CD8-positive, alpha-beta memory T cell (primary cell): ENCODE measurements at regions not wholly inside any gene's neighbourhood (a gene's known extent, or its start where the extent isn't known, plus 50 kb on each side); places are given as distances from the start of the nearest gene placed in this dataset.

Experiments used
- CTCF ChIA-PET: fragments of 350-600 bp; sonication (Branson Sonifier 250); formaldehyde crosslinking; loops from one replicate; lab custom pipeline; 2021; ENCODE audit warnings: antibody characterized with exemption; lab: Charles Lee
- POLR2A ChIA-PET: fragments of 350-600 bp; sonication (Branson Sonifier 250); formaldehyde crosslinking; loops from one replicate; lab custom pipeline; 2021; ENCODE audit warnings: antibody characterized with exemption; lab: Charles Lee
- DNase-seq, 5 donors: peaks; one replicate each; pipeline versions ENCODE4 v3.0.0 to v3.0.0-alpha.2; 2020 to 2022; ENCODE audit warnings: mixed read lengths in 1 of 5
- H3K27ac ChIP-seq: one replicate; pipeline ENCODE4 v1.7.0; 2013; ENCODE audit warnings: low read depth, mild to moderate bottlenecking, low read length, moderate library complexity
- H3K27me3 ChIP-seq: 2 replicates; pipeline ENCODE4 v1.7.0; 2013; ENCODE audit warnings: low read length, mild to moderate bottlenecking; ENCODE audit not compliant: insufficient read depth, poor library complexity, severe bottlenecking
- H3K36me3 ChIP-seq: 2 replicates; pipeline ENCODE4 v1.7.0; 2013; ENCODE audit warnings: mild to moderate bottlenecking, low read length, moderate library complexity; ENCODE audit not compliant: insufficient read depth
- H3K4me1 ChIP-seq: 2 replicates; pipeline ENCODE4 v1.7.0; 2013; ENCODE audit warnings: mild to moderate bottlenecking, low read length, moderate library complexity; ENCODE audit not compliant: insufficient read depth
- H3K4me3 ChIP-seq: 2 replicates; pipeline ENCODE4 v1.7.0; 2013; ENCODE audit warnings: mild to moderate bottlenecking, low read length
- H3K9me3 ChIP-seq: 2 replicates; pipeline ENCODE4 v1.7.0; 2013; ENCODE audit warnings: mild to moderate bottlenecking, low read length
- H3K27ac Mint-ChIP-seq, 8 donors: one replicate each; pipeline ENCODE4 v1.8.0; 2020 to 2021; ENCODE audit warnings: mixed read lengths in 8 of 8, mild to moderate bottlenecking in 6 of 8, inconsistent platforms in 3 of 8, moderate library complexity in 3 of 8
- H3K27me3 Mint-ChIP-seq, 2 donors: one replicate each; pipeline ENCODE4 v1.8.0; 2020 to 2021; ENCODE audit warnings: mixed read lengths in 2 of 2, mild to moderate bottlenecking in 1 of 2, moderate library complexity in 1 of 2
- H3K36me3 Mint-ChIP-seq, 3 donors: one replicate each; pipeline ENCODE4 v1.8.0; 2020 to 2021; ENCODE audit warnings: mixed read lengths in 3 of 3, inconsistent platforms in 1 of 3, mild to moderate bottlenecking in 1 of 3
- H3K4me1 Mint-ChIP-seq, 3 donors: one replicate each; pipeline ENCODE4 v1.8.0; 2020 to 2021; ENCODE audit warnings: mixed read lengths in 3 of 3, inconsistent platforms in 1 of 3, mild to moderate bottlenecking in 1 of 3
- H3K4me3 Mint-ChIP-seq, 7 donors: one replicate each; pipeline ENCODE4 v1.8.0; 2020 to 2021; ENCODE audit warnings: mixed read lengths in 7 of 7, mild to moderate bottlenecking in 6 of 7, moderate library complexity in 4 of 7, inconsistent platforms in 2 of 7
- H3K9me3 Mint-ChIP-seq, 5 donors: one replicate each; pipeline ENCODE4 v1.8.0; 2020 to 2022; ENCODE audit warnings: mixed read lengths in 5 of 5, mild to moderate bottlenecking in 3 of 5, moderate library complexity in 2 of 5, inconsistent platforms in 1 of 5

GRCh38 chr2:45275242-45275805, 266.1 kb upstream of the SIX2 start:
- CTCF ChIA-PET, result no interaction called here
- Histone ChIP-seq H3K27ac (no peak overlapping the region), H3K9me3 (no peaks in the 10 kb centered on the region), H3K27me3 (no peaks in the 10 kb centered on the region), H3K4me3 (no peak overlapping the region), H3K4me1 (no peaks in the 10 kb centered on the region), H3K36me3 (no peaks in the 10 kb centered on the region)
- Mint-ChIP-seq H3K27ac (no peak overlapping the region), H3K9me3 (no peaks in the 10 kb centered on the region), H3K4me1 (no peaks in the 10 kb centered on the region), H3K36me3 (no peaks in the 10 kb centered on the region), H3K4me3 (no peak overlapping the region), H3K27me3 (peaks cover 8 to 16% of the 10 kb centered on the region in 2 donors)
- DNase-seq, result no peak
- POLR2A ChIA-PET, result no interaction called here

GRCh38 chr2:45274250-45274926, 265.1 kb upstream of the SIX2 start:
- Mint-ChIP-seq H3K27ac (no peak overlapping the region), H3K4me1 (no peaks in the 10 kb centered on the region), H3K36me3 (no peaks in the 10 kb centered on the region), H3K4me3 (no peak overlapping the region), H3K27me3 (peaks cover 11 to 14% of the 10 kb centered on the region in 2 donors), H3K9me3 (no peaks in the 10 kb centered on the region)
- no peak for DNase-seq
- Histone ChIP-seq H3K27ac (no peak overlapping the region), H3K9me3 (no peaks in the 10 kb centered on the region), H3K4me3 (no peak overlapping the region), H3K36me3 (no peaks in the 10 kb centered on the region), H3K4me1 (no peaks in the 10 kb centered on the region), H3K27me3 (no peaks in the 10 kb centered on the region)
- CTCF ChIA-PET, result no interaction called here
- POLR2A ChIA-PET, result no interaction called here

GRCh38 chr2:45273412-45274249, 264.4 kb upstream of the SIX2 start:
- Mint-ChIP-seq H3K4me1 (no peaks in the 10 kb centered on the region), H3K27ac (no peak overlapping the region), H3K4me3 (no peak overlapping the region), H3K9me3 (no peaks in the 10 kb centered on the region), H3K27me3 (peaks cover 14 to 15% of the 10 kb centered on the region in 2 donors), H3K36me3 (no peaks in the 10 kb centered on the region)
- Histone ChIP-seq H3K4me3 (no peak overlapping the region), H3K27me3 (no peaks in the 10 kb centered on the region), H3K9me3 (no peaks in the 10 kb centered on the region), H3K27ac (no peak overlapping the region), H3K4me1 (no peaks in the 10 kb centered on the region), H3K36me3 (no peaks in the 10 kb centered on the region)
- ChIA-PET POLR2A (no interaction called here), CTCF (no interaction called here)
- no peak for DNase-seq

GRCh38 chr2:45272549-45273265, 263.5 kb upstream of the SIX2 start:
- POLR2A ChIA-PET, result no interaction called here
- Mint-ChIP-seq H3K36me3 (no peaks in the 10 kb centered on the region), H3K4me3 (no peak overlapping the region), H3K27ac (no peak overlapping the region), H3K4me1 (no peaks in the 10 kb centered on the region), H3K27me3 (peaks cover 14 to 24% of the 10 kb centered on the region in 2 donors), H3K9me3 (no peaks in the 10 kb centered on the region)
- Histone ChIP-seq H3K9me3 (no peaks in the 10 kb centered on the region), H3K27ac (no peak overlapping the region), H3K4me1 (no peaks in the 10 kb centered on the region), H3K27me3 (no peaks in the 10 kb centered on the region), H3K36me3 (no peaks in the 10 kb centered on the region), H3K4me3 (no peak overlapping the region)
- CTCF ChIA-PET, result no interaction called here
- DNase-seq, result no peak

- Histone ChIP-seq H3K27ac (no peak overlapping the region), H3K9me3 (no peaks in the 10 kb centered on the region), H3K4me3 (no peak overlapping the region), H3K4me1 (no peaks in the 10 kb centered on the region), H3K27me3 (no peaks in the 10 kb centered on the region), H3K36me3 (no peaks in the 10 kb centered on the region)
- POLR2A ChIA-PET, result no interaction called here
- no peaks in the 10 kb centered on the region for H3K4me1 Mint-ChIP-seq
- no peaks in the 10 kb centered on the region for H3K36me3 Mint-ChIP-seq
- H3K27ac Mint-ChIP-seq, result no peak overlapping the region
- H3K27me3 Mint-ChIP-seq, result peaks cover 15 to 30% of the 10 kb centered on the region in 2 donors
- no peak for DNase-seq
- H3K9me3 Mint-ChIP-seq, result no peaks in the 10 kb centered on the region
- CTCF ChIA-PET, result no interaction called here
- no peak overlapping the region for H3K4me3 Mint-ChIP-seq
Measured at GRCh38 chr2:45269149-45269793, 260.0 kb upstream of the SIX2 start.

- H3K27me3 ChIP-seq, result no peaks in the 10 kb centered on the region
- H3K27ac ChIP-seq, result no peak overlapping the region
- H3K36me3 ChIP-seq, result no peaks in the 10 kb centered on the region
- CTCF ChIA-PET, result no interaction called here
- H3K4me1 ChIP-seq, result no peaks in the 10 kb centered on the region
- POLR2A ChIA-PET, result no interaction called here
- H3K4me1 Mint-ChIP-seq, result no peaks in the 10 kb centered on the region
- no peaks in the 10 kb centered on the region for H3K9me3 ChIP-seq
- H3K36me3 Mint-ChIP-seq, result no peaks in the 10 kb centered on the region
- DNase-seq, result no peak
- H3K27ac Mint-ChIP-seq, result no peak overlapping the region
- no peaks in the 10 kb centered on the region for H3K9me3 Mint-ChIP-seq
- H3K4me3 ChIP-seq, result no peak overlapping the region
- H3K4me3 Mint-ChIP-seq, result no peak overlapping the region
- H3K27me3 Mint-ChIP-seq, result peaks cover 19 to 30% of the 10 kb centered on the region in 2 donors
Measured at GRCh38 chr2:45268631-45269030, 259.4 kb upstream of the SIX2 start.

- H3K9me3 Mint-ChIP-seq, result no peaks in the 10 kb centered on the region
- no peak overlapping the region for H3K4me3 Mint-ChIP-seq
- no peak overlapping the region for H3K27ac ChIP-seq
- no peak for DNase-seq
- POLR2A ChIA-PET, result no interaction called here
- CTCF ChIA-PET, result no interaction called here
- H3K4me3 ChIP-seq, result no peak overlapping the region
- no peak overlapping the region for H3K27ac Mint-ChIP-seq
- no peaks in the 10 kb centered on the region for H3K36me3 Mint-ChIP-seq
- H3K4me1 Mint-ChIP-seq, result no peaks in the 10 kb centered on the region
- H3K36me3 ChIP-seq, result no peaks in the 10 kb centered on the region
- no peaks in the 10 kb centered on the region for H3K4me1 ChIP-seq
- no peaks in the 10 kb centered on the region for H3K27me3 ChIP-seq
- H3K27me3 Mint-ChIP-seq, result peaks cover 20 to 38% of the 10 kb centered on the region in 2 donors
- H3K9me3 ChIP-seq, result no peaks in the 10 kb centered on the region
Measured at GRCh38 chr2:45267062-45267792, 258.0 kb upstream of the SIX2 start.
